ENCODE measurements at regions not wholly inside any gene's neighbourhood (a gene's known extent, or its start where the extent isn't known, plus 50 kb on each side); places are given as distances from the start of the nearest gene placed in this dataset.

- no peak for DNase-seq
Observed at GRCh38 chr11:109750964-109751363, 329.0 kb downstream of the C11orf87 start.

- DNase-seq: no peak
Observed at GRCh38 chr11:109752212-109752825, 330.3 kb downstream of the C11orf87 start.

- DNase-seq: no peak
Observed at GRCh38 chr11:109756521-109756920, 334.5 kb downstream of the C11orf87 start.

GRCh38 chr11:109756951-109757350 lies 335.0 kb downstream of the C11orf87 start:
- no peak for DNase-seq

GRCh38 chr11:109762546-109762945 lies 330.6 kb upstream of the ZC3H12C start:
- DNase-seq: no peak

GRCh38 chr11:109765709-109766311 lies 327.4 kb upstream of the ZC3H12C start:
- DNase-seq: no peak

- no peak for DNase-seq
Observed at GRCh38 chr11:109769858-109770257, 323.3 kb upstream of the ZC3H12C start.

GRCh38 chr11:109770323-109770722 lies 322.9 kb upstream of the ZC3H12C start:
- DNase-seq: no peak

GRCh38 chr11:109772892-109773291 lies 320.3 kb upstream of the ZC3H12C start:
- no peak for DNase-seq

- no peak for DNase-seq
Observed at GRCh38 chr11:109775686-109776085, 317.5 kb upstream of the ZC3H12C start.

- no peak for DNase-seq
Observed at GRCh38 chr11:109783014-109783413, 310.2 kb upstream of the ZC3H12C start.

- DNase-seq: no peak
Observed at GRCh38 chr11:109783840-109784239, 309.4 kb upstream of the ZC3H12C start.

GRCh38 chr11:109784536-109784935 lies 308.7 kb upstream of the ZC3H12C start:
- DNase-seq: no peak

GRCh38 chr11:109785198-109785597 lies 308.0 kb upstream of the ZC3H12C start:
- DNase-seq: no peak

- no peak for DNase-seq
Observed at GRCh38 chr11:109785714-109786113, 307.5 kb upstream of the ZC3H12C start.

GRCh38 chr11:109788948-109789490 lies 304.2 kb upstream of the ZC3H12C start:
- no peak for DNase-seq

- DNase-seq: peak; percentile 56
Observed at GRCh38 chr11:109789901-109790300, 303.3 kb upstream of the ZC3H12C start.

GRCh38 chr11:109791337-109791736 lies 301.9 kb upstream of the ZC3H12C start:
- DNase-seq: no peak

- no peak for DNase-seq
Observed at GRCh38 chr11:109794501-109794900, 298.7 kb upstream of the ZC3H12C start.

GRCh38 chr11:109795234-109795633 lies 298.0 kb upstream of the ZC3H12C start:
- DNase-seq: no peak

GRCh38 chr11:109796253-109796652 lies 296.9 kb upstream of the ZC3H12C start:
- DNase-seq: no peak

GRCh38 chr11:109798521-109798920 lies 294.7 kb upstream of the ZC3H12C start:
- peak; percentile 5 for DNase-seq

GRCh38 chr11:109799604-109800003 lies 293.6 kb upstream of the ZC3H12C start:
- no peak for DNase-seq

- no peak for DNase-seq
Observed at GRCh38 chr11:109804911-109805310, 288.3 kb upstream of the ZC3H12C start.
